Left ventricle myocardium inferior (tissue), 1 donor: ENCODE measurements at regions not wholly inside any gene's neighbourhood (a gene's known extent, or its start where the extent isn't known, plus 50 kb on each side); places are given as distances from the start of the nearest gene placed in this dataset.

Experiments used
- DNase-seq: peaks from one replicate; pipeline ENCODE4 v3.0.0-alpha.2; 2020
- H3K27ac ChIP-seq: fragments of 200-600 bp; replicated peaks from 2 replicates; pipeline ENCODE4 v1.8.0; 2021
- H3K27me3 ChIP-seq: fragments of 200-600 bp; 2 replicates; pipeline ENCODE4 v1.8.0; 2021; ENCODE audit warnings: low read depth
- H3K36me3 ChIP-seq: fragments of 200-600 bp; 2 replicates; pipeline ENCODE4 v1.8.0; 2021
- H3K4me1 ChIP-seq: fragments of 200-600 bp; 2 replicates; pipeline ENCODE4 v1.8.0; 2021
- H3K4me3 ChIP-seq: fragments of 200-600 bp; 2 replicates; pipeline ENCODE4 v1.8.0; 2021; ENCODE audit warnings: mild to moderate bottlenecking, moderate library complexity
- H3K9me3 ChIP-seq: fragments of 200-600 bp; replicated peaks from 2 replicates; pipeline ENCODE4 v1.8.0; 2021
- intact Hi-C: fragments of 100-400 bp; cut with micrococcal nuclease; formaldehyde crosslinking; loops from one replicate; pipeline ENCODE4 v1.11.0; 2022
- TF ChIP-seq, protein P1 (sequence below): fragments of 200-600 bp; IDR thresholded peaks from 2 replicates; pipeline ENCODE4 v1.8.0; 2021; ENCODE audit warnings: antibody characterized with exemption, mild to moderate bottlenecking, borderline replicate concordance
- donor health status: DM: no; HTN: yes; CAD: no; lungs with severe emphysema.

DNA sequence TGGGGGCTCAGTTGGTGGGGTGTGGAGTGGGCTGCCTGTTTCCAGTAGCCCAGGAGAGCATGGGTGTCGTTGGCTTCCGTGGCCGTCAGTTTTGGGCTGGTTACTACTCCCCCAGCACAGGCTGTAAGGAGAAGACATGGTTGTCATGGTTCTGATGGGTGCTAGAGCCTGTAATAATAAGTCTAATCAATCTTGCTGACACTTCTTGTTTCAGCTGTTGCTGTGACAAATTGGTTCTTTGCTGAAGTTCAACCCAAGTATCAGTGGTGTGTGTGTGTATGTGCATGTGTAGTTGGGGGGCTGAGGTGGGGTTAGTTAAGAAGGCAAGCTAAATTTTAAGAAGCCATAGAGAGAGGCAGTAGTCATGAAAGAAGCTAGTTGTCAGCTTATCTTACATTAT lies 61.3 kb upstream of the DBX1 start:
- H3K4me3 ChIP-seq, result no peak overlapping the region
- H3K9me3 ChIP-seq, result peaks cover 1% of the 10 kb centered on the region
- peaks cover 67% of the 10 kb centered on the region for H3K27me3 ChIP-seq
- TF ChIP-seq, protein P1, sequence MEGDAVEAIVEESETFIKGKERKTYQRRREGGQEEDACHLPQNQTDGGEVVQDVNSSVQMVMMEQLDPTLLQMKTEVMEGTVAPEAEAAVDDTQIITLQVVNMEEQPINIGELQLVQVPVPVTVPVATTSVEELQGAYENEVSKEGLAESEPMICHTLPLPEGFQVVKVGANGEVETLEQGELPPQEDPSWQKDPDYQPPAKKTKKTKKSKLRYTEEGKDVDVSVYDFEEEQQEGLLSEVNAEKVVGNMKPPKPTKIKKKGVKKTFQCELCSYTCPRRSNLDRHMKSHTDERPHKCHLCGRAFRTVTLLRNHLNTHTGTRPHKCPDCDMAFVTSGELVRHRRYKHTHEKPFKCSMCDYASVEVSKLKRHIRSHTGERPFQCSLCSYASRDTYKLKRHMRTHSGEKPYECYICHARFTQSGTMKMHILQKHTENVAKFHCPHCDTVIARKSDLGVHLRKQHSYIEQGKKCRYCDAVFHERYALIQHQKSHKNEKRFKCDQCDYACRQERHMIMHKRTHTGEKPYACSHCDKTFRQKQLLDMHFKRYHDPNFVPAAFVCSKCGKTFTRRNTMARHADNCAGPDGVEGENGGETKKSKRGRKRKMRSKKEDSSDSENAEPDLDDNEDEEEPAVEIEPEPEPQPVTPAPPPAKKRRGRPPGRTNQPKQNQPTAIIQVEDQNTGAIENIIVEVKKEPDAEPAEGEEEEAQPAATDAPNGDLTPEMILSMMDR, result no peak
- H3K27ac ChIP-seq, result no peak overlapping the region
- intact Hi-C loops, result no loop called here
- no peaks in the 10 kb centered on the region for H3K4me1 ChIP-seq
- no peaks in the 10 kb centered on the region for H3K36me3 ChIP-seq
- no peak for DNase-seq

DNA sequence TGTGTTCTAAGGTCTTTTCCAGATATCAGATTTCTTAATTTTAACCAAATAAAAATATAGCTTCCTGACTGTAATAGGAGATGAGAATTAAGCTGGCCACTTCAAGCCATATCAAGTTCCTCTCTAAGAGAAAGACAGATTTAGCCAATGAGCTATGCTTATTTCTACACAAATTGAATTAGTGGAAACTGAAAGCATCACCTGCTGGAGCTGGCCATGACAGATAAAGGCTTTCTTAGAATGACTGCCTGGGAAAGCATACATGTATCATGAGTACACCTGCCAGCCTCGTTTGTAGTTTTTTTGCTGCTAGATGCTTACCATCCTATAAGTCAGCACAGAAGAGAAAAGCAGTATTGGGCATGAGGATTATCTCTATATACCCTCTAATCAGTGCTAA lies 53.5 kb upstream of the DBX1 start:
- Histone ChIP-seq H3K27me3 (peaks cover 65% of the 10 kb centered on the region), H3K27ac (no peak overlapping the region), H3K4me3 (no peak overlapping the region), H3K4me1 (no peaks in the 10 kb centered on the region), H3K36me3 (no peaks in the 10 kb centered on the region), H3K9me3 (no peaks in the 10 kb centered on the region)
- TF ChIP-seq, protein P1, result no peak
- no peak for DNase-seq
- intact Hi-C loops, result no loop called here

DNA sequence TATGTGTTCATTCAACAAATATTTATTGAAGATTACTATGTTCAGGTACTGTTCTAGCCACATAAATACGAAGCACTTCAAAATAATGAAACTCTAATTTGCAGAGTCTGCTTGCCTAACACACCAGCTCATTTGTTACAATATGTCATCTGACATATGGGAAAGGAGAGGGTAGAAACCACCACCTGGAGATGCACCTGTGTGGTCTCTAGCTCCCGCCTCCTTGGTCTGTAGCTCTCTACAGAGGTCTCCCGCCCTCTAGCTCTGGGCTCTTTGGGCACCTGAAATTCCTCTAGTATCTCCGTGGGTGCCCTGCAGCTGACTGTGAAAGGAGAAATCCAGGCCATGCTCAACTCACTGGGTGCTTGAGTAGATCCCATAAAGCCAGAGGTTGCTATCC lies 51.4 kb upstream of the DBX1 start:
- Histone ChIP-seq H3K36me3 (no peaks in the 10 kb centered on the region), H3K27ac (no peak overlapping the region), H3K4me3 (no peak overlapping the region), H3K27me3 (peaks cover 74% of the 10 kb centered on the region), H3K4me1 (peaks cover 5% of the 10 kb centered on the region), H3K9me3 (no peaks in the 10 kb centered on the region)
- DNase-seq, result no peak
- intact Hi-C loops, result no loop called here
- TF ChIP-seq, protein P1, result no peak
